B cell (primary cell): ENCODE measurements at regions not wholly inside any gene's neighbourhood (a gene's known extent, or its start where the extent isn't known, plus 50 kb on each side); places are given as distances from the start of the nearest gene placed in this dataset.

Source experiments
- ATAC-seq: fragments of 200-7000 bp; cut with Tn5 transposase; one replicate; pipeline ENCODE4 v1.10.0; 2021; ENCODE audit warnings: low read depth, mild to moderate bottlenecking, moderate number of reproducible peaks, moderate library complexity
- CTCF ChIA-PET: fragments of 350-600 bp; sonication (Branson Sonifier 250); formaldehyde crosslinking; loops from one replicate; lab custom pipeline; 2021; ENCODE audit warnings: antibody characterized with exemption, inconsistent platforms; lab: Charles Lee
- POLR2A ChIA-PET: fragments of 350-600 bp; sonication (Branson Sonifier 250); formaldehyde crosslinking; loops from one replicate; lab custom pipeline; 2021; ENCODE audit warnings: antibody characterized with exemption; lab: Charles Lee
- DNase-seq: peaks from one replicate; pipeline ENCODE4 v3.0.0; 2013
- H2AFZ ChIP-seq: 2 replicates; pipeline ENCODE4 v1.6.1; 2012; ENCODE audit warnings: mild to moderate bottlenecking, low read depth, low read length; ENCODE audit not compliant: insufficient read depth, poor library complexity, severe bottlenecking
- H3K27ac ChIP-seq, 2 donors: 1 replicate in 1 of 2; 2 replicates in 1 of 2; pipeline ENCODE4 v1.5.1; 2012 to 2013; ENCODE audit warnings: low read length in 2 of 2, mild to moderate bottlenecking in 2 of 2, moderate library complexity in 1 of 2
- H3K27me3 ChIP-seq, 4 experiments: fragments of 200-600 bp in 1 of 4; sonication (generic) in 1 of 4; replicated peaks in 1 of 4; 1 replicate in 2 of 4; 2 replicates in 2 of 4; pipeline versions ENCODE4 v1.6.1 to v1.7.0; 2013 to 2016; ENCODE audit warnings: low read length in 3 of 4, mild to moderate bottlenecking in 2 of 4, mixed read lengths in 1 of 4, moderate library complexity in 1 of 4; ENCODE audit not compliant: insufficient read depth in 4 of 4, control insufficient read depth in 3 of 4; ENCODE audit errors: control extremely low read depth in 1 of 4
- H3K36me3 ChIP-seq, 2 experiments: replicated peaks in 1 of 2; 1 replicate in 1 of 2; 2 replicates in 1 of 2; pipeline versions ENCODE4 v1.6.1 to v1.7.1; 2013; ENCODE audit warnings: low read length in 1 of 2; ENCODE audit not compliant: insufficient read depth in 2 of 2, control insufficient read depth in 1 of 2; ENCODE audit errors: control extremely low read depth in 1 of 2, extremely low read depth in 1 of 2
- H3K4me1 ChIP-seq, 2 donors: fragments of 200-600 bp in 1 of 2; sonication (generic) in 1 of 2; 1 replicate in 1 of 2; 2 replicates in 1 of 2; pipeline versions ENCODE4 v1.5.1 to v1.6.1; 2013 to 2017; ENCODE audit warnings: low read length in 2 of 2; ENCODE audit not compliant: control insufficient read depth in 2 of 2, insufficient read depth in 2 of 2
- H3K4me2 ChIP-seq: replicated peaks from 2 replicates; pipeline ENCODE3; 2012; ENCODE audit warnings: mild to moderate bottlenecking, low read depth, low read length; ENCODE audit not compliant: poor library complexity, severe bottlenecking
- H3K4me3 ChIP-seq, 5 experiments: fragments of 200-600 bp in 1 of 5; sonication (generic) in 1 of 5; 1 replicate in 3 of 5; 2 replicates in 2 of 5; pipeline versions ENCODE4 v1.5.1 to v1.7.0; 2011 to 2016; ENCODE audit warnings: low read length in 4 of 5, mild to moderate bottlenecking in 4 of 5, low read depth in 2 of 5, control low read depth in 1 of 5, moderate library complexity in 1 of 5; ENCODE audit not compliant: insufficient read depth in 1 of 5; ENCODE audit errors: control extremely low read depth in 1 of 5, extremely low read depth in 1 of 5
- H3K79me2 ChIP-seq: fragments of 200-600 bp; sonication (generic); one replicate; pipeline ENCODE4 v1.6.0; 2016; ENCODE audit warnings: low read length; ENCODE audit not compliant: control insufficient read depth, insufficient read depth
- H3K9ac ChIP-seq: fragments of 200-600 bp; sonication (generic); 2 replicates; pipeline ENCODE4 v1.6.1; 2017; ENCODE audit warnings: mild to moderate bottlenecking, low read length, moderate library complexity
- H3K9me3 ChIP-seq, 3 donors: one replicate each; pipeline versions ENCODE4 v1.6.1 to v1.7.1; 2013; ENCODE audit warnings: low read length in 2 of 3; ENCODE audit not compliant: control insufficient read depth in 2 of 3, insufficient read depth in 1 of 3; ENCODE audit errors: control extremely low read depth in 1 of 3
- H4K20me1 ChIP-seq: 2 replicates; pipeline ENCODE4 v1.6.0; 2012; ENCODE audit warnings: mild to moderate bottlenecking, low read length; ENCODE audit not compliant: insufficient read depth, control insufficient read depth, poor library complexity, severe bottlenecking
- H3K27ac Mint-ChIP-seq: one replicate; pipeline ENCODE4 v1.8.0; 2021; ENCODE audit warnings: mixed read lengths
- H3K27me3 Mint-ChIP-seq: one replicate; pipeline ENCODE4 v1.8.0; 2021; ENCODE audit warnings: mixed read lengths
- H3K4me1 Mint-ChIP-seq: one replicate; pipeline ENCODE4 v1.8.0; 2021; ENCODE audit warnings: mixed read lengths
- H3K4me3 Mint-ChIP-seq: one replicate; pipeline ENCODE4 v1.8.0; 2021; ENCODE audit warnings: mixed read lengths
- H3K9me3 Mint-ChIP-seq: one replicate; pipeline ENCODE4 v1.8.0; 2022; ENCODE audit warnings: mixed read lengths; ENCODE audit not compliant: insufficient read depth
- EZH2 ChIP-seq: IDR thresholded peaks from 2 replicates; pipeline ENCODE4 v1.6.1; 2012; ENCODE audit warnings: borderline replicate concordance, low read depth, mild to moderate bottlenecking, moderate library complexity, low read length; ENCODE audit not compliant: insufficient read depth, poor library complexity, severe bottlenecking
- WGBS: methylation state at CpG from one replicate; pipeline ENCODE4 v1.1.5; 2013; ENCODE audit warnings: missing lambda C conversion rate; ENCODE audit not compliant: insufficient coverage; 5-methylcytosine and 5-hydroxymethylcytosine counted together
- intact Hi-C: fragments of 100-400 bp; cut with micrococcal nuclease; formaldehyde crosslinking; loops from one replicate; pipeline ENCODE4 v1.10.0; 2022
- TF ChIP-seq, protein P1 (sequence below): fragments of 200-600 bp; IDR thresholded peaks from one replicate; pipeline ENCODE4 v1.8.0; 2022; ENCODE audit warnings: antibody characterized with exemption, mild to moderate bottlenecking

GRCh38 chr2:37812941-37813730, 112.0 kb upstream of the RMDN2 start:
- DNase-seq: no peak
- Histone ChIP-seq H3K36me3 (no peaks in the 10 kb centered on the region), H3K9me3 (no peaks in the 10 kb centered on the region), H3K27me3 (no peaks in the 10 kb centered on the region), H3K79me2 (no peaks in the 10 kb centered on the region), H3K4me3 (no peak overlapping the region), H3K27ac (no peak overlapping the region), H3K4me1 (no peaks in the 10 kb centered on the region), H3K4me2 (no peak overlapping the region), H4K20me1 (no peaks in the 10 kb centered on the region), H3K9ac (no peak overlapping the region), H2AFZ (no peak overlapping the region)
- POLR2A ChIA-PET: no interaction called here
- Mint-ChIP-seq H3K27ac (no peak overlapping the region), H3K27me3 (no peaks in the 10 kb centered on the region), H3K4me1 (no peaks in the 10 kb centered on the region), H3K4me3 (no peak overlapping the region), H3K9me3 (peaks cover 5% of the 10 kb centered on the region)
- WGBS: 99% methylated on average over 7 of the region's 10 CpGs
- CTCF ChIA-PET: no interaction called here
- ATAC-seq: no peak
- intact Hi-C loops: no loop called here
- TF ChIP-seq, protein P1, sequence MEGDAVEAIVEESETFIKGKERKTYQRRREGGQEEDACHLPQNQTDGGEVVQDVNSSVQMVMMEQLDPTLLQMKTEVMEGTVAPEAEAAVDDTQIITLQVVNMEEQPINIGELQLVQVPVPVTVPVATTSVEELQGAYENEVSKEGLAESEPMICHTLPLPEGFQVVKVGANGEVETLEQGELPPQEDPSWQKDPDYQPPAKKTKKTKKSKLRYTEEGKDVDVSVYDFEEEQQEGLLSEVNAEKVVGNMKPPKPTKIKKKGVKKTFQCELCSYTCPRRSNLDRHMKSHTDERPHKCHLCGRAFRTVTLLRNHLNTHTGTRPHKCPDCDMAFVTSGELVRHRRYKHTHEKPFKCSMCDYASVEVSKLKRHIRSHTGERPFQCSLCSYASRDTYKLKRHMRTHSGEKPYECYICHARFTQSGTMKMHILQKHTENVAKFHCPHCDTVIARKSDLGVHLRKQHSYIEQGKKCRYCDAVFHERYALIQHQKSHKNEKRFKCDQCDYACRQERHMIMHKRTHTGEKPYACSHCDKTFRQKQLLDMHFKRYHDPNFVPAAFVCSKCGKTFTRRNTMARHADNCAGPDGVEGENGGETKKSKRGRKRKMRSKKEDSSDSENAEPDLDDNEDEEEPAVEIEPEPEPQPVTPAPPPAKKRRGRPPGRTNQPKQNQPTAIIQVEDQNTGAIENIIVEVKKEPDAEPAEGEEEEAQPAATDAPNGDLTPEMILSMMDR: no peak
- TF ChIP-seq EZH2: no peak

GRCh38 chr2:37816036-37816435, 109.1 kb upstream of the RMDN2 start:
- Mint-ChIP-seq H3K4me3 (no peak overlapping the region), H3K27me3 (no peaks in the 10 kb centered on the region), H3K27ac (no peak overlapping the region), H3K9me3 (peaks cover 6% of the 10 kb centered on the region), H3K4me1 (no peaks in the 10 kb centered on the region)
- Histone ChIP-seq H3K4me1 (no peaks in the 10 kb centered on the region), H3K9me3 (peaks cover 0 to 3% (median 1%) of the 10 kb centered on the region in 3 donors), H3K4me3 (no peak overlapping the region), H3K27ac (no peak overlapping the region), H3K4me2 (no peak overlapping the region), H3K9ac (no peak overlapping the region), H3K79me2 (no peaks in the 10 kb centered on the region), H3K27me3 (no peaks in the 10 kb centered on the region), H2AFZ (no peak overlapping the region), H3K36me3 (no peaks in the 10 kb centered on the region), H4K20me1 (no peaks in the 10 kb centered on the region)
- DNase-seq: no peak
- TF ChIP-seq EZH2: no peak
- TF ChIP-seq, protein P1: no peak
- intact Hi-C loops: no loop called here
- ChIA-PET CTCF (interaction anchor here (1.2 kb wide), 1 partner anchor 16 kb away, joined by 4 read pairs; no protein-coding TSS in a partner anchor), POLR2A (no interaction called here)
- 97% methylated on average over 5 of the region's 8 CpGs for WGBS
- no peak for ATAC-seq
